ENCODE measurements at regions not wholly inside any gene's neighbourhood (a gene's known extent, or its start where the extent isn't known, plus 50 kb on each side); places are given as distances from the start of the nearest gene placed in this dataset.
A peak's percentile ranks its signal among the peaks of the same experiment; 100 is the strongest.
"Not testable (repeated sequence)": the region's sequence is repeated elsewhere in the genome, so short reads cannot be mapped to it uniquely, and the experiment has no call there.

DNA sequence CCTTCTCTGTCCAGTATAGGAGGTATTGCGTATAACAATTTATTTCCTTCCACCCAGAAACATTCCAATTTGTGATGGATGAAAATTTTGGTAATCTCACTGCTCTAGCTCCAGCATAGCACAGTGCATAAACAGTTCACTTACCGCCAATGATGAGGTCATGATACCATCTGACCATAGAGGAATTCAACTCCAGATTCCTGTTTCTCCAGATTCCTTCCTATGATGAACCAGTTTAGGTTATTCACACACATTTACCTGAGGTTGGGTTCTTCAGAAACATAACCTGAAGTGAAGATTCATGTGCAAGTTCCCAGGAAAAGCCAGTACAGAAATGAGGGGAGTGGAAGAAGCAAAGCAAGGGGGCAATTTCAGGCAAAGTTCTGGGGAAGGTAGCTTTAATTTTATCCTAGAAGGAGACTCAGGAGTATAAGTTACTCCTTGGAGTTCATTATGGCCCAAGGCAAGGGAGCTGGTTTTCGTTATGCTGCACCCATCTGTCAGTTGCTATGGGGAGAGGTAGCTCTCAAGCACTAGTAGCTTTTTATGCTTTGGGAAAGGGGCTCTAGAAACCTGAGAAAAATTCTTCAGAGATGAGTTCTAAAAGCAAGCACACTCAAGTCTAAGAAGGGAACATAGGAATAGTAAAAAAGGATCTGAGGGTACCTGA lies 121.6 kb downstream of the CASP12 start:
- peak; percentile 17 for DNase-seq (ENCODE audit: low spot score)

DNA sequence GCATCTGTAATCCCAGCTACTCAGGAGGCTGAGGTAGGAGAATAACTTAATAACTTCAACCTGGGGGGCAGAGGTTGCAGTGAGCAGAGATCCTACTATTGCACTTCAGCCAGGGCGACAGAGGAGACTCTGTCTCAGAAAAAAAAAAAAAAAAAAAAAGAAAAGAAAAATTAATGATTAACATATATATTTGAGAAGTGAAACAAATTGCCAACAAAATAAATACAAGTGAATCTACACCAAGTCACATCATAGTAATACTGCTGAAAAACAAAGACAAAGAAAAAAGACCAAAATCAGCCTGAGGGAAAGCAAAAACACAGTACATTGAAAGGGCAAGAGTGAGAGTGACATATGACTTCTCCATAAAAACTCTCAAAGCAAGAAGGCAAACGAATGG lies 123.7 kb downstream of the CASP12 start:
- DNase-seq (ENCODE audit: low spot score) (no peak), FAIRE-seq (no peak)

More for the DNA sequence above, 121.6 kb downstream of the CASP12 start:
- FAIRE-seq, result no peak

DNA sequence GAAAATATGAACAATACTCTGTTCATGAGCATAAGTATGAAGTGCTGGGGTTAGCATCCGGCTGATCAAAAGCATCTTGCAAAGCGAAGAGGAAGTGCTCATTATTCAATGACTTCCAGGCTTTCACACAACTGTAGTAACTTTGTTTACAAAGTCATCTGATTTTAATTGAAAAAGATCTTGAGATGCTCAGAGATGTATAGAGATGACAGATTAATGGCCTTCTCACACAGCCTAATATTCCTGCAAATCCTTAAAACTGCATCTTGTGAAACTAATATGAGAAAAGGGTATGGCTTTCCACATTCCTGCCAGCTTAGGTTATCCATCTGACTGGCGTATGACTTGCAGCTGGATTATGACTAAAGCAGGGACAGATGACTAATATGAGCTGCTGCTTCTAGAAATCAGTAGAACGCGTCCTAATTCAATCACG lies 125.4 kb downstream of the CASP12 start:
- no peak for FAIRE-seq
- DNase-seq (ENCODE audit: low spot score), result peak; percentile 71

DNA sequence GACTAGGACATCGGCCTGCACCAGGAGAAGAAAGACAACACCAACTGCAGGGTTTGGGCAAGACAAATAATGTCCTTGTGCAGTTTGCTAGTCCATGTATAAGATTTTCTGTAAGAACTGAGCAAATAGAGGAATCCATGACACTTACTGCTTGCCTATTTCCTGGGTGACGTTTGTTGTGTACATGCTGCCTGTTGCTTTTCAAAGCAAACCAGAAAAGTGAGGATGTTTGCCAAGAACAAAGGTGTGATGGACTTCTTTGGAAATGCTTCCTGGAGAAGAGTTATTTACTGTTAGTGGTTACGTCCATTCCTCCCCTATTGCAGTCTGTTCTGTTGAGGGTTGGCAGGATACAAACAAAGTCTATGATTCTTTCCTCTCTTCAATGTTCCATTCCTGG lies 126.5 kb downstream of the CASP12 start:
- no peak for FAIRE-seq

GRCh38 chr11:104771046-104771445 lies 127.2 kb downstream of the CASP12 start:
- not testable (repeated sequence) for DNase-seq (ENCODE audit: low spot score); FAIRE-seq

More for the DNA sequence above, 126.5 kb downstream of the CASP12 start:
- DNase-seq (ENCODE audit: low spot score), result no peak

DNA sequence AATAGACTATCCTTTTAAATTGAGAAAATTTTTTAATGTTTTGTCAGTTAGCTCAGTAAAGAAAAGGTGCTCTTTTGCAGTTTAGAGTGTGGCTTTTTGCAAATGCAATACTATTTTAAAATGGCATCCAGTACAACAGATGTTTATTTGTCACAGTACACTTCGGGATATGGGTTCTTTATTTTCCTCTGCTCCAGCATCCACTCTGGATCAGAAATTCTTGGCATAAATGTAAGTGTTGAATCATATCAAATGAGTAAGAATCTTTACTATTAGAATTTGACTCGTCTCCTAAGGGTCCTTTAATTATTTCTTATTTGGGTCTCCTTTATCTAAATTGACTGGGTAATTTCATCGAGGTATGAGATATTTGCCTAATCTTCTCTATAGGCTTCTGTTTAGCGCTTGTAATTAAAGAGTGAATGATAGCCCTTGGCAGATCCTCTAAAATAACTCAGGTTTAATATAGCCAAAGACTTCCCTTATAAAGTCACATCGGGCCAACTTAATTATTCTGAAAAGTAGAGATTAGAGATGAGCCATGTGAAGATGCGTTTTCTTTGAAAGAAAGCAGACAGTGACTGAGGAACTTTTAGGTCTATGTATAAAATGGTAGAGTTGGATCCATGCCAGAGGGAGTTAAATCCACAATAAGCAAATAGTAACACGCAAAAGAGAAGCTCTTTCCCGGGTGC lies 132.7 kb downstream of the CASP12 start:
- FAIRE-seq, result no peak
- no peak for DNase-seq (ENCODE audit: low spot score)

DNA sequence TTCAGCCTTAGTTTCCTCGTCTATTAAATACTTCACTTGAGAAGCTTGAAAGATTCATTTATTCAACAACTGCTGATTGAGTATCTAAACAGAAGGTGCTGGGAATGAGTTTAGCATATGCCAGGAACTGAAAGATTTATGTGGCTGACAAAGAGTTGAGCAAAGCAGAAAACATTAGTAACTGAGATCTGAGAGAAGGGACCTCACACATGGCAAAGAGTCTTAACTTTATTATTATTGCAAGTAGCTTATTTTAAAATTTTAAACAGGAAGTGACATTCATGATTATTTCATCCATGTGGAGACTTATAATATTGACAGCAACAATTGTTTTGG lies 133.6 kb downstream of the CASP12 start:
- no peak for DNase-seq (ENCODE audit: low spot score)
- FAIRE-seq, result no peak

GRCh38 chr11:104763930-104764709 lies 134.1 kb downstream of the CASP12 start:
- no peak for FAIRE-seq

DNA sequence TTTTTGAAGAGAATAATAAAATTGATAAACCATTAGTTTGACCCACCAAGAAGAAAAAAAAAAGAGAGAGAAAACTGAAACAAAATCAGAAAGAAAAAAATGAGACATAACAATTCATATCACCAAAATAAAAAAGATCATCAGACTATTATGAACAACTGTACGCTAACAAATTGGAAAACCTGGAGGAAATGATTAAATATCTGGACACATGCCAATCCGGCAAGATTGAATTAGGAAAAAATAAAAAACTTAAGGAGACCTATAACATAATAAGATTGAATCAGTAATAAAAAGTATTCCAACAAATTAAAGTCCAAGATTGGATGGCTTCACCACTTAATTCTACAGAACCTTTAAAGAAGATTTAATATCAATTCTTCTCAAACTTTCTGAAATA lies 136.7 kb downstream of the CASP12 start:
- DNase-seq (ENCODE audit: low spot score), result no peak
- FAIRE-seq, result no peak

More at GRCh38 chr11:104763930-104764709, 134.1 kb downstream of the CASP12 start:
- DNase-seq (ENCODE audit: low spot score), result no peak

DNA sequence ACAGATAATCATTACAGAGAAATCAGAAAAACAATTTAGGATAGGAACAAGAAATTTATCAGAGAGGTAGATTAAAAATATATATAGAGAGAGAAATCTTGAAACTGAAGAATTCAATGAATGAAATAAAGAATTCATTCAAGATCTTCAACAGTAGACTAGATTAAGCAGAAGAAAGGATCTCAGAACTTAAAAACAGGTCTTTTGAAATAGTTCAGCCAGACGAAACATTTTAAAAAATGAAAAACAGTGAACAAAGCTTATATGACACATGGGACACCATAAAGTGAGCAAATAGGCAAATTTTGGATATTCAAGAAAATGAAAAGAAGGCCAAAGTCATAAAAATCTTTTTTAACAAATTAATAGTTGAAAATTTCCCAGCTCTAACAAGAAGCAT lies 138.8 kb downstream of the CASP12 start:
- FAIRE-seq (no peak), DNase-seq (ENCODE audit: low spot score) (no peak)

DNA sequence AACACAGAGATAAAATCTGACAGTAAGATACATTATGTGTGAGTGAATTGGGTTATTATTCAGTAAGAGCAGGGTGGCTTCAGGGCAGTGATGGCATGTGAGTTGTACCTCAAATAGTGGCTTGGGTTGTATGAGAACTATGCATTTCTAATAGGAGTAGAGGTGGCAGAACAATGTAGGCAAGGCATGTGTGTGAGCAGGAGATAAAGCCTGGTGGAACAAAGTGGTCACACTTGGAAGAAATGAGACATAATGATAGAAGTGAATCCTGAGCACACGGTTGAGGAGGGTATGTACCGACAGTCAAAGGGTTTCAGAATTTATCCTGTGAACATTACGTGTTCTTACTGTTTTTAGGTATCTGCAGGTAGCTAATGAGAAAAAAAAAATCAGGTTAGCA lies 159.3 kb downstream of the CASP12 start:
- FAIRE-seq (no peak), DNase-seq (ENCODE audit: low spot score) (no peak)

DNA sequence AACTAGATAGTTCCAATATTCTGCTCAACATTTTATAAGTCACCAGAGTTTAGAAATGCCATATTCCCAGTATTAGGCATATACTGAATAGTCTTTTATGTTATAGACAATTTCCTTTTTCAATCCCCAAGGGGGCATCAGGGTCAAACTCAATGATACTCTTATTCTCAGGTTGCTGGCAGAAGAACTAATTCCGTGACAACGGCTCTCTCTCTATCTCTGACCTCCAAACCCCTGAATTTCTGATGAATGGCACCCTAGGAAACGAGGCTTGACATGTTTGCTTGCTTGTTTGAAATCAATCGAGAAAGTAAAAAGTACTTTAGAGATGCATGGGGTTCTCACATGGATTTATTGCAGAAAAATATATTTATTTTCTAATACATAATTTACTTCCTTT lies 160.1 kb downstream of the CASP12 start:
- DNase-seq (ENCODE audit: low spot score) (no peak), FAIRE-seq (no peak)

GRCh38 chr11:104736502-104736901 lies 161.8 kb downstream of the CASP12 start:
- DNase-seq (ENCODE audit: low spot score) (no peak), FAIRE-seq (no peak)

DNA sequence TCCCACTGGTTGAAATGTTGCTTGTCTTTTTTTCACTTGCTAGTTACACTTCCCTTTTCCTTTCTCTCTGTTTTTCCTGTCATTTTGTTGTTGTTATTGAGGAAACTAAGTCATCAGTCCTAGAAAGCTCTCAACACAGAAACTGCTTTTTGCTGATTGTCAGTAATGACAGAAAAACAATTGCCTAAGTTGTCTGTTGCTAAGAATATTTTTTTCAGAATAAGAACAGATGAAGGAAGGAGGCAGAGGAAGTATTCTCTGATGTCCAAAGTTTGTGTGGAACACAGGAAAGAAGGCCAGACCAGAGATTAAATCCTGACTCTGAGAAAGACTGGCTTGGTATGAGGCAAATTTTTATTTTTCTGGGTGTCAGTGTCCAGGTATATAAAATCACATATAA lies 163.3 kb downstream of the CASP12 start:
- FAIRE-seq (no peak), DNase-seq (ENCODE audit: low spot score) (no peak)

DNA sequence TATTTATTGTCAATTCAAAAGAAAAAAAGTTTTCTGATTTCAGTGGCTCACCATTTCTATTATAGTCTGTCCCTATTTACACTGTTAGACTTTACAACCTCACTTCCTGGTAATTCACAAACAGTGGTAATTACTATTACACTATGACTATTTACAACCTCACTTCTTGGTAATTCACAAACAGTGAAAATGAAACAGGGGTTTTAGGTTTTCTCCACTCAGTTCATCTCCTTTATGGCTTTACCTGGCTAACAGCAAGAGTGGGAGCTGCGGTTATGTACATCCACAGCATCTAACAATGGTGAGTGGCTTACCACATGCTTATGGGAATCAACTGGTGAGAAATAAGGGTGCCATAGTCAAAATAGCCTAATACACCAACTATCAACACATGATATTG lies 166.4 kb downstream of the CASP12 start:
- FAIRE-seq, result no peak
- DNase-seq (ENCODE audit: low spot score), result no peak

GRCh38 chr11:104728927-104729326 lies 169.3 kb downstream of the CASP12 start:
- DNase-seq (ENCODE audit: low spot score) (no peak), FAIRE-seq (no peak)

DNA sequence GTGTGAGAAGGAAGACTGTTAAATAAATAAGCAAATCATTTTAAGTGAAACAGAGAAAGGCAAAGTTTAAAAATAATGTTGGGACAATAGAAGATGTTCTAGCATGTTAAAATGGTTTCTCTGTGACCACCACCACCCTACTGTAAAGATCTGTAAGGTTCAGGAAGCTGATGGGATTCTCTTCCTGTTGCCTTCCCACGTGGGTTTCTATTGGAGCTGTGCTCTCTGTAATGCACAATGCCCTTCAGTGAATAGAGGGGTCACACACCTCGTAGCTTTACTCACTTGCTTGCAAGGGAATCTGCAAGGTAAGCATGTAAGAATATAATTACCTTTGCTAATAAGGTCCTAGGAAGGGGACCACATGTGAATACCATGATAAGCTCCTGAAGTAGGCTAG lies 170.5 kb downstream of the CASP12 start:
- FAIRE-seq, result no peak

GRCh38 chr11:104727095-104727494 lies 171.2 kb downstream of the CASP12 start:
- DNase-seq (ENCODE audit: low spot score) (no peak), FAIRE-seq (no peak)

More for the DNA sequence above, 170.5 kb downstream of the CASP12 start:
- no peak for DNase-seq (ENCODE audit: low spot score)

GRCh38 chr11:104725796-104726408 lies 172.4 kb downstream of the CASP12 start:
- FAIRE-seq (no peak), DNase-seq (ENCODE audit: low spot score) (no peak)

DNA sequence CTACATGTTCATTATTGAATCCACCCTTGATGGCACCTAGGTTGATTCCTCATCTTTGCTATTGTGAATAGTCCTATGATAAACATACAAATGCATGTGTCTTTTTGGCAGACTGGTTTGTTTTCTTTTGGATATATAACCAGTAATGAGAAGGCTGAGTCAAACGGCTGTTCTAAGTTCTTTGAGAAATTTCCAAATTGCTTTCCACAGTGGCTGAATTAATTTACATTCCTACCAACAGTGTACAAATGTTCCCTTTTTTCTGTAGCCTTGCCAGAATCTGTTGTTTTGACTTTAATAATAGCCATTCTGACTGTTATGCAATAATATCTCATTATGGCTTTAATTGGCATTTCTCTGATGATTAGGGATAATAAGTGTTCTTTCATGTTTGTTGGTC lies 184.9 kb downstream of the CASP12 start:
- no peak for FAIRE-seq

DNA sequence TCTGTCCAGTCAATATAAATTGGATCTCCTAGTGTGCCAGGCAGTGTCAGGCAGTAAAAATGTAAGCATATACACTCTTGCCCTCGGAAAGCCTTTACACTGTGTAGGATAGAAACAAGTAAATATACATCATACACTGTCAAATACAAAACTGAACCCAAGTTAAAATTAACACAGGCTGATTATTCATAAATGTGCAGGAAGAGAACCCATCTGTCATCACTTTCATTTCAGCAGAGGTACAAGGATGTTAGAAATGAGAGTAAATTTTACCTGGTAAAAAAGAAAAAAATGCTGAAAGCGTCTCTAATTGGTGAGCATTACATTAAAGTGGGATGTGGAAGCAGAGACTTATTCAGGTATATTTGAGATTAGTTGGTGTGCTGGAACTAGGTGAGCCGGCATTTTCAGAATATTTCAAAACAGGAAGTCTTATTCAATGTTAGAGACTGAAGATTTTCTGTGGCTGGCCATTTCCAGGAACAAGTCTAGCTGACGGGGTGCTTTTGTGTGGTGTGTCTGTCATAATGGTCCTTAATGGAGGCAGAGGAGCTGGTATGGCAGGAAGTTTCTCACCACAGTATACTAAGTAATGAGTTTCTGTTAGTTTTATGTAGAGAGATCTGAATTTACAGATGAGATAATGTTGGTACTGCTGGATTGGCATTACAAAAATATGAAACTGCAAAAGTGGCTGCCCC lies 192.6 kb downstream of the CASP12 start:
- DNase-seq (ENCODE audit: low spot score) (peak; percentile 6), FAIRE-seq (no peak)

More for the DNA sequence above, 184.9 kb downstream of the CASP12 start:
- DNase-seq (ENCODE audit: low spot score), result no peak

Measured in urothelium cell line (cell line).